ENCODE measurements at regions not wholly inside any gene's neighbourhood (a gene's known extent, or its start where the extent isn't known, plus 50 kb on each side); places are given as distances from the start of the nearest gene placed in this dataset.

DNA sequence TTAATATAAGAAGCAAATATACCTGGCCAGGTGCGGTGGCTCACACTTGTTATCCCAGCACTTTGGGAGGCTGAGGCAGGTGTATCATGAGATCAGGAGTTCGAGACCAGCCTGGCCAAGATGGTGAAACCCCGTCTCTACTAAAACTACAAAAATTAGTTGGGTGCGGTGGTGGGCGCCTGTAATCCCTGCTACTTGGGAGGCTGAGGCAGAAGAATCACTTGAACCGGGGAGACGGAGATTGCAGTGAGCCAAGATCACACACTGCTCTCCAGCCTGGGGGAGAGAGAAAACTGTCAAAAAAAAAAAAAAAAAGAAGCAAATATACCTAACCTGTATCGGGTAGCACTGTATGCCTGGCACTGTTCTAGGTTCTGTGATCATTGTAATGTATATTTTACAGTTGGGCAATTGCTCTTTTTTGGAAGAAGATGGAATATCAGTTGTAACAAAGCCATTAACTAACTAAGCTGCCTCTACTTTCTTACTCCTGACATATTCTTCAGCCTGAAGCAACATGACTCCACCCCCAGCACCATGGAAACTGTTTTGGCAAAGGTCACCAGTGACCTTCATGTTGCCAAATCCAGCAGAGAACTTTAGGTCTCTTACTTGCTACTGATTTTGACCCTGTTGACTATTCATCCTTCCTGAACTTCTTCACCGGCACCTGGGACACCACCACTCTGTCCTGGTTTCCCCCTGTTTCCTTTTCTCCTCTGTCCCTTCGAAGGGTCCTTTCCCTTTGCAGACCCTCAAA is 203.8 kb downstream of the RPLP1 start:
- intact Hi-C loops (cut with DNase I): no loop called here
- Histone ChIP-seq H3K27me3 (peaks cover 0 to 15% (median 0%) of the 10 kb centered on the region in 3 donors), H3K36me3 (no peaks in the 10 kb centered on the region), H3K9me3 (no peaks in the 10 kb centered on the region), H3K4me3 (no peak overlapping the region), H3K4me1 (no peaks in the 10 kb centered on the region), H3K27ac (no peak overlapping the region)
- 94 to 96% methylated on average over 10 of the region's 10 CpGs for WGBS, 2 donors
- TF ChIP-seq, protein P1, sequence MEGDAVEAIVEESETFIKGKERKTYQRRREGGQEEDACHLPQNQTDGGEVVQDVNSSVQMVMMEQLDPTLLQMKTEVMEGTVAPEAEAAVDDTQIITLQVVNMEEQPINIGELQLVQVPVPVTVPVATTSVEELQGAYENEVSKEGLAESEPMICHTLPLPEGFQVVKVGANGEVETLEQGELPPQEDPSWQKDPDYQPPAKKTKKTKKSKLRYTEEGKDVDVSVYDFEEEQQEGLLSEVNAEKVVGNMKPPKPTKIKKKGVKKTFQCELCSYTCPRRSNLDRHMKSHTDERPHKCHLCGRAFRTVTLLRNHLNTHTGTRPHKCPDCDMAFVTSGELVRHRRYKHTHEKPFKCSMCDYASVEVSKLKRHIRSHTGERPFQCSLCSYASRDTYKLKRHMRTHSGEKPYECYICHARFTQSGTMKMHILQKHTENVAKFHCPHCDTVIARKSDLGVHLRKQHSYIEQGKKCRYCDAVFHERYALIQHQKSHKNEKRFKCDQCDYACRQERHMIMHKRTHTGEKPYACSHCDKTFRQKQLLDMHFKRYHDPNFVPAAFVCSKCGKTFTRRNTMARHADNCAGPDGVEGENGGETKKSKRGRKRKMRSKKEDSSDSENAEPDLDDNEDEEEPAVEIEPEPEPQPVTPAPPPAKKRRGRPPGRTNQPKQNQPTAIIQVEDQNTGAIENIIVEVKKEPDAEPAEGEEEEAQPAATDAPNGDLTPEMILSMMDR (IDR thresholded peaks at IDR 0.05): no peak
- TF ChIP-seq POLR2A (IDR thresholded peaks at IDR 0.05) (no peak), EP300 (IDR thresholded peaks at IDR 0.05) (no peak), POLR2AphosphoS5 (IDR thresholded peaks at IDR 0.05) (no peak)
- DNase-seq: no peak

DNA sequence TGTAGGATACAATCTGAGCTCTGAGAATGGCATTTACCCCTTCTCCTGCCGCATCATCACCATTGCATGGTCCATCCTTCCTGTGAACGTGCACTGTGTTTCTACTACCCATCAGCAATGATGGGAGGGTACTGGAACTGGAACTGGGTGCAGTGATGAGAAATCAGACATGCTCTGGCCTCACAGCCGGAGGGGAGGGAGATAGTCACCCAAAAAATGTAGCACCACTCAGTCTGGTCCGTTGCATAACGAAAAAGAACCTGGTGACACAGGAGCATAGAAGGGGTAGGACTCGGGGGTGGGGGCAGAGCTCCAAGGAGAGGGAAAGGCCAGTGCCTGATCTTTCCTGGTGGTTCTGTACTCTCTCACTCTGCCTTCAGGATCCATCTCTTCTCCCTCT is 205.0 kb downstream of the RPLP1 start:
- WGBS, 2 donors: 93 to 94% methylated on average over 6 of the region's 6 CpGs
- H3K27me3 ChIP-seq: peaks cover 0 to 15% (median 0%) of the 10 kb centered on the region in 3 donors
- intact Hi-C loops (cut with DNase I): no loop called here
- H3K27ac ChIP-seq: no peak overlapping the region
- H3K4me3 ChIP-seq: no peak overlapping the region
- H3K4me1 ChIP-seq: no peaks in the 10 kb centered on the region
- no peaks in the 10 kb centered on the region for H3K9me3 ChIP-seq
- TF ChIP-seq EP300 (IDR thresholded peaks at IDR 0.05) (no peak), POLR2AphosphoS5 (IDR thresholded peaks at IDR 0.05) (no peak), POLR2A (IDR thresholded peaks at IDR 0.05) (no peak)
- TF ChIP-seq, protein P1 (IDR thresholded peaks at IDR 0.05): no peak
- no peaks in the 10 kb centered on the region for H3K36me3 ChIP-seq
- DNase-seq: no peak

DNA sequence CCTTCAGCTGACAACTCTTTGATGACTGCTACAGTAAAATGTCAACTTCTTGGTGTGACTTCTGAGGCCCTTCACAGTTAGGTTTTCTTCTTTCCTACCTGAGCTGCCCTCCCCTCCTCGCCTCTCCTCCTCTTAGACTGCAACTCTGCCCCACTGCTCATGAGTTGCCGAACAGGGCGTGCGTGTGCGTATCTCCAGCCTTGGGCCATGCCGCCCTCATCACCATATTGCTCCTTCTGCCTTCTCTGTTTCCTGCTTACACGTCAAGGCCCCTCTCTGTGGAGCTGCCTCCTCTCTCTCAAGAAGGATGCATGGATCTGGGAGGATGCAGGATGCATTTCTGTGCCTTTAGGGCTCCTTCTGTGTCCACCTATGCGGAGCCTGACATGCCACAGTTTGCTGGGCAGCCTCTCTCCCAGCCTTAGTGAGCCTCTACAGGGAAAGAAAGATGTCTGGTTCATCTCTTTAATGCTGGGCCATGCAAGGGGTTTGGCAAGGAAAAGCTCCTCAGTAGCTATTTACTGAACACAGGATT is 205.9 kb downstream of the RPLP1 start:
- no peak for DNase-seq
- intact Hi-C loops (cut with DNase I): no loop called here
- Histone ChIP-seq H3K9me3 (no peaks in the 10 kb centered on the region), H3K4me3 (no peak overlapping the region), H3K27me3 (peaks cover 0 to 22% (median 0%) of the 10 kb centered on the region in 3 donors), H3K27ac (no peak overlapping the region), H3K36me3 (no peaks in the 10 kb centered on the region), H3K4me1 (no peaks in the 10 kb centered on the region)
- WGBS, 2 donors: 91 to 94% methylated on average over 8 of the region's 8 CpGs
- TF ChIP-seq POLR2AphosphoS5 (IDR thresholded peaks at IDR 0.05) (no peak), POLR2A (IDR thresholded peaks at IDR 0.05) (no peak), EP300 (IDR thresholded peaks at IDR 0.05) (no peak)
- TF ChIP-seq, protein P1 (IDR thresholded peaks at IDR 0.05): no peak

DNA sequence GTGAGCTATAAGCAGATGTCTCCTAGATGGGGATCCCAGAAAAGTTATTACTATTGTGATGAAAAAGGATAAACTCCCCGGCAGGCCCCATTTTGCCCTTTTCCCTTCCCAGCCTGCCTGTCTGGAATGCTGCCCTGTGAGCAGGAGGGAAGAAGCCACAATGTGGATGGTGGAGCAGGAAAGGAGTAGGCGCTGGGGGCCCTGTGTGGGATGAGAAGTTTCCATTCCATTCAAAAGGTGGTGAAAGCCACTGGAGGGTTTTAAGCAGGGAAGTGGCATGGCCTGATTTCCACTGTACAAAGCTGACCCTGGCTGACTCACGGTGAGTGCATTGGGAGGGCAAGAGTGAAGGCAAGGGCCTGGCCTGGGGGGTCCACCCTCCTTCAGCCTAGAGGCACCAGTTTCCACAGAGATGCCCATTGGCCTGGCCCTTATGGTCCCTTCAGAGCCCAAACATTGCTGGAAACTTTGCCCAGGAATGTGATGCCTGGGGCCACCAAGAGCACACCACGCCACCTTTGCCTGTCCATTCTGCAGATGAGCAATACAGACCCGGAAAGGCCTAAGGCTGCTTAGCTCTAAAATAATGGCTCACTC is 206.9 kb downstream of the RPLP1 start:
- H3K27me3 ChIP-seq: peaks cover 0 to 24% (median 0%) of the 10 kb centered on the region in 3 donors
- 95 to 96% methylated on average over 5 of the region's 5 CpGs for WGBS, 2 donors

More for the DNA sequence above, 206.9 kb downstream of the RPLP1 start:
- Histone ChIP-seq H3K4me3 (no peak overlapping the region), H3K27ac (no peak overlapping the region), H3K36me3 (no peaks in the 10 kb centered on the region), H3K9me3 (no peaks in the 10 kb centered on the region), H3K4me1 (no peaks in the 10 kb centered on the region)
- DNase-seq: no peak
- TF ChIP-seq POLR2A (IDR thresholded peaks at IDR 0.05) (no peak), POLR2AphosphoS5 (IDR thresholded peaks at IDR 0.05) (no peak), EP300 (IDR thresholded peaks at IDR 0.05) (no peak)
- TF ChIP-seq, protein P1 (IDR thresholded peaks at IDR 0.05): no peak
- intact Hi-C loops (cut with DNase I): no loop called here

All from sigmoid colon (tissue), 6 donors.